H9 (cell line): ENCODE measurements at regions not wholly inside any gene's neighbourhood (a gene's known extent, or its start where the extent isn't known, plus 50 kb on each side); places are given as distances from the start of the nearest gene placed in this dataset.

Source experiments
- DNase-seq: peaks from one replicate; pipeline ENCODE4 v3.0.0-alpha.2; 2017
- H2AFZ ChIP-seq: one replicate; pipeline ENCODE4 v1.6.1; 2013; ENCODE audit warnings: mild to moderate bottlenecking, low read length, control low read depth, moderate library complexity
- H2AK5ac ChIP-seq: 2 replicates; pipeline ENCODE4 v1.6.1; 2013; ENCODE audit warnings: low read length, control low read depth, mixed read lengths; ENCODE audit not compliant: insufficient read length
- H2BK120ac ChIP-seq: one replicate; pipeline ENCODE4 v1.6.1; 2013; ENCODE audit warnings: low read depth, mild to moderate bottlenecking, low read length, control low read depth, inconsistent platforms; ENCODE audit not compliant: poor library complexity, severe bottlenecking
- H2BK12ac ChIP-seq: 2 replicates; pipeline ENCODE4 v1.6.1; 2013; ENCODE audit warnings: low read length, control low read depth, mixed read lengths, low read depth; ENCODE audit not compliant: insufficient read length
- H2BK15ac ChIP-seq: 2 replicates; pipeline ENCODE4 v1.6.1; 2013; ENCODE audit warnings: low read depth, low read length, control low read depth
- H2BK20ac ChIP-seq: one replicate; pipeline ENCODE4 v1.6.1; 2013; ENCODE audit warnings: low read depth, mild to moderate bottlenecking, low read length, control low read depth, inconsistent platforms; ENCODE audit not compliant: poor library complexity, severe bottlenecking
- H2BK5ac ChIP-seq: 2 replicates; pipeline ENCODE4 v1.6.1; 2013; ENCODE audit warnings: low read length, control low read depth, mixed read lengths; ENCODE audit not compliant: insufficient read length
- H3K14ac ChIP-seq: 2 replicates; pipeline ENCODE4 v1.6.1; 2013; ENCODE audit warnings: low read length, control low read depth; ENCODE audit not compliant: insufficient read depth
- H3K18ac ChIP-seq: 2 replicates; pipeline ENCODE4 v1.6.1; 2013; ENCODE audit warnings: low read depth, mild to moderate bottlenecking, mixed read lengths, low read length, control low read depth; ENCODE audit not compliant: insufficient read length
- H3K23ac ChIP-seq: 2 replicates; pipeline ENCODE4 v1.6.1; 2013; ENCODE audit warnings: low read length, control low read depth, mixed read lengths, low read depth; ENCODE audit not compliant: insufficient read length
- H3K23me2 ChIP-seq: 2 replicates; pipeline ENCODE4 v1.6.1; 2013; ENCODE audit warnings: low read depth, mild to moderate bottlenecking, mixed read lengths, low read length, control low read depth; ENCODE audit not compliant: insufficient read length, poor library complexity, severe bottlenecking
- H3K27ac ChIP-seq: 2 replicates; pipeline ENCODE4 v1.5.1; 2013; ENCODE audit warnings: low read length, control low read depth, mixed read lengths, low read depth; ENCODE audit not compliant: insufficient read length
- H3K27me3 ChIP-seq: 2 replicates; pipeline ENCODE4 v1.6.1; 2013; ENCODE audit warnings: low read length, control low read depth, inconsistent platforms; ENCODE audit not compliant: insufficient read depth
- H3K4ac ChIP-seq: 2 replicates; pipeline ENCODE4 v1.6.1; 2013; ENCODE audit warnings: low read depth, mild to moderate bottlenecking, control low read depth, inconsistent platforms, low read length, moderate library complexity
- H3K4me1 ChIP-seq: 2 replicates; pipeline ENCODE4 v1.6.1; 2013; ENCODE audit warnings: low read length, control low read depth, inconsistent platforms; ENCODE audit not compliant: insufficient read depth
- H3K4me2 ChIP-seq: 2 replicates; pipeline ENCODE4 v1.6.1; 2013; ENCODE audit warnings: low read length, control low read depth, mixed read lengths; ENCODE audit not compliant: insufficient read length, insufficient read depth
- H3K56ac ChIP-seq: 2 replicates; pipeline ENCODE4 v1.6.1; 2013; ENCODE audit warnings: low read depth, mild to moderate bottlenecking, mixed read lengths, low read length, control low read depth; ENCODE audit not compliant: insufficient read length
- H3K79me1 ChIP-seq: 2 replicates; pipeline ENCODE4 v1.6.1; 2013; ENCODE audit warnings: low read depth, mild to moderate bottlenecking, moderate library complexity, low read length, control low read depth, inconsistent platforms; ENCODE audit not compliant: insufficient read depth, poor library complexity, severe bottlenecking
- H3K79me2 ChIP-seq: 2 replicates; pipeline ENCODE4 v1.6.1; 2013; ENCODE audit warnings: low read length, control low read depth, inconsistent platforms; ENCODE audit not compliant: insufficient read depth
- H3K9ac ChIP-seq: 2 replicates; pipeline ENCODE4 v1.6.1; 2013; ENCODE audit warnings: low read length, control low read depth, mixed read lengths; ENCODE audit not compliant: insufficient read length; ENCODE audit errors: extremely low read depth
- H3K9me3 ChIP-seq: one replicate; pipeline ENCODE4 v1.6.1; 2013; ENCODE audit warnings: low read depth, low read length, inconsistent platforms; ENCODE audit not compliant: control insufficient read depth
- H3T11ph ChIP-seq: one replicate; pipeline ENCODE4 v1.6.1; 2013; ENCODE audit warnings: mild to moderate bottlenecking, low read length, control low read depth, inconsistent platforms
- H4K20me1 ChIP-seq: one replicate; pipeline ENCODE4 v1.6.1; 2013; ENCODE audit not compliant: control insufficient read depth, insufficient read length, insufficient read depth
- H4K5ac ChIP-seq: 2 replicates; pipeline ENCODE4 v1.6.1; 2013; ENCODE audit warnings: low read depth, mild to moderate bottlenecking, mixed read lengths, low read length, control low read depth; ENCODE audit not compliant: insufficient read length
- H4K8ac ChIP-seq: replicated peaks from 2 replicates; pipeline ENCODE4 v1.6.1; 2013; ENCODE audit warnings: low read length, control low read depth, mixed read lengths, low read depth; ENCODE audit not compliant: insufficient read length
- H4K91ac ChIP-seq: 2 replicates; pipeline ENCODE4 v1.6.1; 2013; ENCODE audit warnings: low read depth, mild to moderate bottlenecking, moderate library complexity, mixed read lengths, low read length, control low read depth; ENCODE audit not compliant: insufficient read length
- H3K27ac Mint-ChIP-seq, 3 experiments: 2 replicates in 2 of 3; 3 replicates in 1 of 3; pipeline ENCODE4 v1.8.0; 2020 to 2021; ENCODE audit warnings: mixed read lengths in 3 of 3, mild to moderate bottlenecking in 1 of 3, moderate library complexity in 1 of 3
- H3K27me3 Mint-ChIP-seq: 2 replicates; pipeline ENCODE4 v1.8.0; 2021; ENCODE audit warnings: low read depth, mild to moderate bottlenecking, moderate library complexity, mixed read lengths
- H3K36me3 Mint-ChIP-seq, 3 experiments: 2 replicates in 2 of 3; 3 replicates in 1 of 3; pipeline ENCODE4 v1.8.0; 2020 to 2021; ENCODE audit warnings: low read depth in 3 of 3, mixed read lengths in 3 of 3; ENCODE audit not compliant: insufficient read depth in 1 of 3
- H3K4me1 Mint-ChIP-seq, 2 experiments: 2 replicates each; pipeline ENCODE4 v1.8.0; 2020; ENCODE audit warnings: mixed read lengths in 2 of 2
- H3K4me3 Mint-ChIP-seq, 2 experiments: 2 replicates in 1 of 2; 3 replicates in 1 of 2; pipeline ENCODE4 v1.8.0; 2020 to 2021; ENCODE audit warnings: mild to moderate bottlenecking in 2 of 2, mixed read lengths in 2 of 2, moderate library complexity in 1 of 2
- H3K9me3 Mint-ChIP-seq, 2 experiments: 2 replicates in 1 of 2; 3 replicates in 1 of 2; pipeline ENCODE4 v1.8.0; 2020; ENCODE audit warnings: mild to moderate bottlenecking in 2 of 2, mixed read lengths in 2 of 2, moderate library complexity in 1 of 2
- CTCF ChIP-seq: fragments of 200-600 bp; sonication (generic); conservative IDR thresholded peaks from 3 replicates; pipeline ENCODE4 v1.8.0; 2021; ENCODE audit warnings: antibody characterized with exemption, mild to moderate bottlenecking
- WGBS: extraction: QIAGEN DNeasy Blood & Tissue Kit; methylation state at CpG from one replicate; pipeline ENCODE4 v1.1.7; 2013; ENCODE audit warnings: missing lambda C conversion rate, low lambda C conversion rate, mixed read lengths; ENCODE audit not compliant: insufficient read length; ENCODE audit errors: extremely low coverage; 5-methylcytosine and 5-hydroxymethylcytosine counted together

GRCh38 chr6:168387911-168388310 is 53.1 kb upstream of the SMOC2 start:
- TF ChIP-seq CTCF, result no peak
- Histone ChIP-seq H2AFZ (no peak overlapping the region), H3K9ac (no peak overlapping the region), H3K4me2 (no peak overlapping the region), H2BK15ac (no peak overlapping the region), H2BK20ac (no peak overlapping the region), H2BK12ac (no peak overlapping the region), H4K20me1 (no peaks in the 10 kb centered on the region), H3K56ac (no peak overlapping the region), H3K79me2 (no peaks in the 10 kb centered on the region), H3K27me3 (no peaks in the 10 kb centered on the region), H4K8ac (no peak overlapping the region), H3K18ac (no peak overlapping the region), H3T11ph (no peak overlapping the region), H2AK5ac (no peak overlapping the region), H3K9me3 (peaks cover 4% of the 10 kb centered on the region), H3K14ac (no peak overlapping the region), H3K23ac (no peak overlapping the region), H4K5ac (no peak overlapping the region), H3K27ac (no peak overlapping the region), H3K79me1 (no peaks in the 10 kb centered on the region), H2BK5ac (no peak overlapping the region), H2BK120ac (no peak overlapping the region), H3K23me2 (no peaks in the 10 kb centered on the region), H4K91ac (no peak overlapping the region), H3K4me1 (no peaks in the 10 kb centered on the region), H3K4ac (no peak overlapping the region)
- Mint-ChIP-seq H3K4me3 (no peak overlapping the region), H3K27ac (no peak overlapping the region), H3K4me1 (peaks cover 2 to 13% of the 10 kb centered on the region in 2 experiments; a peak in 3 of 4 replicates), H3K27me3 (no peaks in the 10 kb centered on the region; the same call in 1 of the 2 replicates), H3K9me3 (peaks cover 13% of the 10 kb centered on the region in 2 experiments), H3K36me3 (peaks cover 0 to 5% (median 0%) of the 10 kb centered on the region in 3 experiments; a peak in 1 of 7 replicates)
- no peak for DNase-seq
- WGBS, result no CpG with 5 or more reads among the region's 18 CpGs
